ENCODE measurements at regions not wholly inside any gene's neighbourhood (a gene's known extent, or its start where the extent isn't known, plus 50 kb on each side); places are given as distances from the start of the nearest gene placed in this dataset.

DNA sequence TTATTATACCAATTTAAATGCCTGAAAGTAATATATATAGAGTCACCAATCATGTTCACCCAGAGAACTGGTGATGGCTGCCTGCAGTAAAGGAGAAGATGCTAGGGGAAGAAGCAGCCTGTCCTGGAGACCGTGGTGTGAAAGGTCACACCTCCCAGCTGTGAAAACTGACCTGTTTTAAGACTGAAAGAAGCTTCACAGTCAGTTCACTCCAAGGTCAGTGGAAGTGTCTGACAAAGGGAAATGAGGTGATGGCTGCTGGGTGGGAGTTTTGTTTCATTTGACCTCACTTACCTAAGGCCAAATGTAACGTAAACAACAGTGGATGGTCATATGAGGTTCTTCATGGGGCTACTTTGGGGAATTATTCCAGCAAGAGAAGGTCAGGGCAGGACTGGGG, 352.1 kb upstream of the GATB start:
- Histone ChIP-seq H3K9ac (ENCODE audit: low read depth in 1 of 3, low read length in 3 of 3) (no peak overlapping the region), H3K4me1 (ENCODE audit: control insufficient read depth in 3 of 3, insufficient read depth in 3 of 3, low read length in 3 of 3) (peaks cover 29 to 46% (median 35%) of the 10 kb centered on the region in 3 donors), H3K27me3 (ENCODE audit: control insufficient read depth in 3 of 3, insufficient read depth in 3 of 3, low read length in 3 of 3) (no peaks in the 10 kb centered on the region), H3K4me3 (ENCODE audit: low read length in 3 of 3) (no peak overlapping the region), H3K27ac (ENCODE audit: low read depth, low read length) (no peak overlapping the region), H3K9me3 (ENCODE audit: control insufficient read depth in 3 of 3, low read length in 3 of 3) (no peaks in the 10 kb centered on the region), H3K36me3 (ENCODE audit: control insufficient read depth in 3 of 3, insufficient read depth in 3 of 3, low read length in 3 of 3) (no peaks in the 10 kb centered on the region)

GRCh38 chr4:152112190-152112589, 351.4 kb upstream of the GATB start:
- Histone ChIP-seq H3K36me3 (ENCODE audit: control insufficient read depth in 3 of 3, insufficient read depth in 3 of 3, low read length in 3 of 3) (no peaks in the 10 kb centered on the region), H3K27ac (ENCODE audit: low read depth, low read length) (no peak overlapping the region), H3K9me3 (ENCODE audit: control insufficient read depth in 3 of 3, low read length in 3 of 3) (no peaks in the 10 kb centered on the region), H3K9ac (ENCODE audit: low read depth in 1 of 3, low read length in 3 of 3) (no peak overlapping the region), H3K27me3 (ENCODE audit: control insufficient read depth in 3 of 3, insufficient read depth in 3 of 3, low read length in 3 of 3) (no peaks in the 10 kb centered on the region), H3K4me3 (ENCODE audit: low read length in 3 of 3) (no peak overlapping the region), H3K4me1 (ENCODE audit: control insufficient read depth in 3 of 3, insufficient read depth in 3 of 3, low read length in 3 of 3) (peaks cover 24 to 40% (median 31%) of the 10 kb centered on the region in 3 donors)

DNA sequence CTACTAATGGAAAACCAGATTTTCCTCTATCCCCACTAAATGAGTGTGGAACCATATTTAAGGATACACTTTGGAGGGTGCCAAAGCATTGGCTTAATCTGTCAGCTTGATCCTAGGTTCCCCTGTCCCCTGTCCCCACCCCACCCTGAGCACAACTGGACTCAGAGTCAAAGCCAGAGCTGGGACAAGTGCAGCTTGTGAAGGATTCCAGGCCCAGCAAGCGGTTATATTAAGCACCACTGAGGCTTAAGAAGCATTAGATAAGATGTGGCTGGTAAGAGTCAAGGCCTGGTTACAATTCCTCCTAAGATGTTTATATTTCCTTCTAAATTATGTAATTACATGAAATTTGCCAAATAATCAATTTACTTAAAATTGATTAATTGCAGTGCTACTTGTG, 350.0 kb upstream of the GATB start:
- Histone ChIP-seq H3K4me1 (ENCODE audit: control insufficient read depth in 3 of 3, insufficient read depth in 3 of 3, low read length in 3 of 3) (peaks cover 19 to 34% (median 26%) of the 10 kb centered on the region in 3 donors), H3K9ac (ENCODE audit: low read depth in 1 of 3, low read length in 3 of 3) (no peak overlapping the region), H3K27me3 (ENCODE audit: control insufficient read depth in 3 of 3, insufficient read depth in 3 of 3, low read length in 3 of 3) (no peaks in the 10 kb centered on the region), H3K36me3 (ENCODE audit: control insufficient read depth in 3 of 3, insufficient read depth in 3 of 3, low read length in 3 of 3) (no peaks in the 10 kb centered on the region), H3K27ac (ENCODE audit: low read depth, low read length) (no peak overlapping the region), H3K4me3 (ENCODE audit: low read length in 3 of 3) (no peak overlapping the region), H3K9me3 (ENCODE audit: control insufficient read depth in 3 of 3, low read length in 3 of 3) (no peaks in the 10 kb centered on the region)

GRCh38 chr4:152109531-152110509, 349.0 kb upstream of the GATB start:
- Histone ChIP-seq H3K4me3 (ENCODE audit: low read length in 3 of 3) (no peak overlapping the region), H3K4me1 (ENCODE audit: control insufficient read depth in 3 of 3, insufficient read depth in 3 of 3, low read length in 3 of 3) (peaks cover 15 to 27% (median 26%) of the 10 kb centered on the region in 3 donors), H3K9ac (ENCODE audit: low read depth in 1 of 3, low read length in 3 of 3) (no peak overlapping the region), H3K36me3 (ENCODE audit: control insufficient read depth in 3 of 3, insufficient read depth in 3 of 3, low read length in 3 of 3) (no peaks in the 10 kb centered on the region), H3K27me3 (ENCODE audit: control insufficient read depth in 3 of 3, insufficient read depth in 3 of 3, low read length in 3 of 3) (no peaks in the 10 kb centered on the region), H3K27ac (ENCODE audit: low read depth, low read length) (no peak overlapping the region), H3K9me3 (ENCODE audit: control insufficient read depth in 3 of 3, low read length in 3 of 3) (no peaks in the 10 kb centered on the region)

DNA sequence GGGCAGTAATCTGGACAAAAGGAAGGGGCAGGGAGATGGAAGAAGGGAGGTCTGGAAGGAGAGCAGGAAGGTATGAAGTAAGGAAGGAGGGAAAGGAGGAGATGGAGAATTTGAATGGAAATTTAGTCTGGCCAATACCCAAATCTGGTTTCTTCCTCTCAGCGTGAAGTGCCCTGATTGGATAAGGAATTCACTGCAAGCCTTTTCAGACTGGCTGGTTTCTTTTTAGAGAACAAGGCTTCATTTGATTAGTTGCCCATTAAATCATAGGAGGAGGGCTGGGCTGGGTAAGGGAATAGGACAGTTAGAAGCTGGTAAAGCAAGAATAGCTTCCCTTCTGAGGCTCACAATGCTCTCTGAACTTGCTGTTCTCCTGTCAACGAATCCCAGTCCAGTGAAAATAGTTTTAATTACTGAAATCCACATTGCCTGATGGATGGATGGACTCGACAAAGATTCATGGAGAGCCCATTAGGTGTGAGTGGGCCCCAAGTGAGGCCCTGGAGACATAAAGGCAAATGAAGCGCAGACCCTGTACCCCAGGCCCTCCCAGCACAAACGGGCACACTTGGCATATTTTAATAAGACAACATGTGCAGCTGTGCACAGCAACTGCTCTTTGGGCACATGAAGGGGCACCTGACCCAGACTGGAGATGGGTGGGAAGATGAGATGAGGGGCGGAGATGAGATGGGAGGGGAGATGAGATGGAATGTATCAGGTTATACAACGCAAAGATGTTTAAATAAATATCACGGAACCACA, 347.1 kb upstream of the GATB start:
- no peak overlapping the region for H3K4me3 ChIP-seq (ENCODE audit: low read length in 3 of 3)
- H3K9me3 ChIP-seq (ENCODE audit: control insufficient read depth in 3 of 3, low read length in 3 of 3) = no peaks in the 10 kb centered on the region
- peaks cover 13 to 17% (median 15%) of the 10 kb centered on the region in 3 donors for H3K4me1 ChIP-seq (ENCODE audit: control insufficient read depth in 3 of 3, insufficient read depth in 3 of 3, low read length in 3 of 3)
- H3K9ac ChIP-seq (ENCODE audit: low read depth in 1 of 3, low read length in 3 of 3) = no peak overlapping the region
- H3K27me3 ChIP-seq (ENCODE audit: control insufficient read depth in 3 of 3, insufficient read depth in 3 of 3, low read length in 3 of 3) = no peaks in the 10 kb centered on the region
- no peaks in the 10 kb centered on the region for H3K36me3 ChIP-seq (ENCODE audit: control insufficient read depth in 3 of 3, insufficient read depth in 3 of 3, low read length in 3 of 3)
- no peak overlapping the region for H3K27ac ChIP-seq (ENCODE audit: low read depth, low read length)

- no peaks in the 10 kb centered on the region for H3K9me3 ChIP-seq (ENCODE audit: control insufficient read depth in 3 of 3, low read length in 3 of 3)
- H3K4me1 ChIP-seq (ENCODE audit: control insufficient read depth in 3 of 3, insufficient read depth in 3 of 3, low read length in 3 of 3) = peaks cover 12 to 17% (median 15%) of the 10 kb centered on the region in 3 donors
- no peaks in the 10 kb centered on the region for H3K36me3 ChIP-seq (ENCODE audit: control insufficient read depth in 3 of 3, insufficient read depth in 3 of 3, low read length in 3 of 3)
- H3K9ac ChIP-seq (ENCODE audit: low read depth in 1 of 3, low read length in 3 of 3) = no peak overlapping the region
- H3K27me3 ChIP-seq (ENCODE audit: control insufficient read depth in 3 of 3, insufficient read depth in 3 of 3, low read length in 3 of 3) = no peaks in the 10 kb centered on the region
- peak overlapping the region; percentile 56 for H3K27ac ChIP-seq (ENCODE audit: low read depth, low read length)
- H3K4me3 ChIP-seq (ENCODE audit: low read length in 3 of 3) = no peak overlapping the region
Measured at GRCh38 chr4:152106781-152107321, 346.0 kb upstream of the GATB start.

GRCh38 chr4:152106113-152106763, 345.4 kb upstream of the GATB start:
- no peak overlapping the region for H3K4me3 ChIP-seq (ENCODE audit: low read length in 3 of 3)
- H3K4me1 ChIP-seq (ENCODE audit: control insufficient read depth in 3 of 3, insufficient read depth in 3 of 3, low read length in 3 of 3) = peaks cover 12 to 17% (median 15%) of the 10 kb centered on the region in 3 donors
- peak overlapping the region; percentile 56 for H3K27ac ChIP-seq (ENCODE audit: low read depth, low read length)
- no peak overlapping the region for H3K9ac ChIP-seq (ENCODE audit: low read depth in 1 of 3, low read length in 3 of 3)
- no peaks in the 10 kb centered on the region for H3K36me3 ChIP-seq (ENCODE audit: control insufficient read depth in 3 of 3, insufficient read depth in 3 of 3, low read length in 3 of 3)
- no peaks in the 10 kb centered on the region for H3K9me3 ChIP-seq (ENCODE audit: control insufficient read depth in 3 of 3, low read length in 3 of 3)
- H3K27me3 ChIP-seq (ENCODE audit: control insufficient read depth in 3 of 3, insufficient read depth in 3 of 3, low read length in 3 of 3) = no peaks in the 10 kb centered on the region

GRCh38 chr4:152104901-152105357, 344.1 kb upstream of the GATB start:
- no peaks in the 10 kb centered on the region for H3K27me3 ChIP-seq (ENCODE audit: control insufficient read depth in 3 of 3, insufficient read depth in 3 of 3, low read length in 3 of 3)
- no peak overlapping the region for H3K9ac ChIP-seq (ENCODE audit: low read depth in 1 of 3, low read length in 3 of 3)
- no peaks in the 10 kb centered on the region for H3K36me3 ChIP-seq (ENCODE audit: control insufficient read depth in 3 of 3, insufficient read depth in 3 of 3, low read length in 3 of 3)
- peaks cover 9 to 20% (median 20%) of the 10 kb centered on the region in 3 donors for H3K4me1 ChIP-seq (ENCODE audit: control insufficient read depth in 3 of 3, insufficient read depth in 3 of 3, low read length in 3 of 3)
- H3K4me3 ChIP-seq (ENCODE audit: low read length in 3 of 3) = no peak overlapping the region
- H3K27ac ChIP-seq (ENCODE audit: low read depth, low read length) = no peak overlapping the region
- no peaks in the 10 kb centered on the region for H3K9me3 ChIP-seq (ENCODE audit: control insufficient read depth in 3 of 3, low read length in 3 of 3)

DNA sequence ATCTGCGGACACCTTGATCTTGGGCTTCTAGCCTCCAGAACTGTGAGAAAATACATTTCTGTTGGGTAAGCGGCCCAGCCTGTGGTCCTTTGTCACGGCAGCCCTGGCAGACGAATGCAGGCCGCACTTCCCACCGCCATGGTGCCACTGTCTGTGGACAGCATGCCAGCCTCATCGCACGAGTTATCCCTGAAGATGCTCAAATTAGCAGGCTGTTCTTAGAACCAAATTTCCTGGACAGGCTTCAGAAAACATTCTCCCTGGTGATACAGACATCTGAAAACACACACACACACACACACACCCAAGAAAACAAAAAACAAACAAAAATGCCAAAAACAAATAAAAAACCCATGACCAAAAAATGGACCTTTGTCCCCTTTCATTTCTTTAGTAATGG, 343.5 kb upstream of the GATB start:
- H3K36me3 ChIP-seq (ENCODE audit: control insufficient read depth in 3 of 3, insufficient read depth in 3 of 3, low read length in 3 of 3) = no peaks in the 10 kb centered on the region
- no peak overlapping the region for H3K9ac ChIP-seq (ENCODE audit: low read depth in 1 of 3, low read length in 3 of 3)
- H3K27ac ChIP-seq (ENCODE audit: low read depth, low read length) = no peak overlapping the region
- H3K27me3 ChIP-seq (ENCODE audit: control insufficient read depth in 3 of 3, insufficient read depth in 3 of 3, low read length in 3 of 3) = no peaks in the 10 kb centered on the region
- peaks cover 7 to 18% (median 15%) of the 10 kb centered on the region in 3 donors for H3K4me1 ChIP-seq (ENCODE audit: control insufficient read depth in 3 of 3, insufficient read depth in 3 of 3, low read length in 3 of 3)
- H3K9me3 ChIP-seq (ENCODE audit: control insufficient read depth in 3 of 3, low read length in 3 of 3) = no peaks in the 10 kb centered on the region
- no peak overlapping the region for H3K4me3 ChIP-seq (ENCODE audit: low read length in 3 of 3)
